Activated CD8-positive, alpha-beta memory T cell treated with anti-CD3 and anti-CD28 coated beads, Interleukin-2, amount 10 ng/mL, durations not matched to agents 7 days and 5 days (primary cell): ENCODE measurements at regions not wholly inside any gene's neighbourhood (a gene's known extent, or its start where the extent isn't known, plus 50 kb on each side); places are given as distances from the start of the nearest gene placed in this dataset.
"Not testable (repeated sequence)": the region's sequence is repeated elsewhere in the genome, so short reads cannot be mapped to it uniquely, and the experiment has no call there.

Source experiments
- ATAC-seq: fragments of 150-1000 bp; cut with Tn5 transposase; one replicate; pipeline ENCODE4 v1.10.0; 2021; ENCODE audit warnings: moderate library complexity
- CTCF ChIA-PET: fragments of 350-600 bp; sonication (Branson Sonifier 250); formaldehyde crosslinking; loops from one replicate; lab custom pipeline; 2021; ENCODE audit warnings: antibody characterized with exemption; lab: Charles Lee
- DNase-seq: peaks from one replicate; pipeline ENCODE4 v3.0.0-alpha.2; 2020
- H3K27ac Mint-ChIP-seq: one replicate; pipeline ENCODE4 v1.8.0; 2021; ENCODE audit warnings: mild to moderate bottlenecking, mixed read lengths
- H3K27me3 Mint-ChIP-seq: one replicate; pipeline ENCODE4 v1.8.0; 2021; ENCODE audit warnings: mixed read lengths
- H3K36me3 Mint-ChIP-seq: one replicate; pipeline ENCODE4 v1.8.0; 2021; ENCODE audit warnings: mild to moderate bottlenecking, mixed read lengths
- H3K4me1 Mint-ChIP-seq: one replicate; pipeline ENCODE4 v1.8.0; 2021; ENCODE audit warnings: mixed read lengths
- H3K4me3 Mint-ChIP-seq: one replicate; pipeline ENCODE4 v1.8.0; 2021; ENCODE audit warnings: mild to moderate bottlenecking, moderate library complexity, mixed read lengths
- H3K9me3 Mint-ChIP-seq: one replicate; pipeline ENCODE4 v1.8.0; 2022; ENCODE audit warnings: low read depth, mixed read lengths

- DNase-seq (no peak), ATAC-seq (no peak)
- CTCF ChIA-PET = no interaction called here
- Mint-ChIP-seq H3K9me3 (no peaks in the 10 kb centered on the region), H3K27ac (no peak overlapping the region), H3K36me3 (no peaks in the 10 kb centered on the region), H3K4me3 (no peak overlapping the region), H3K27me3 (no peaks in the 10 kb centered on the region), H3K4me1 (no peaks in the 10 kb centered on the region)
Observed at GRCh38 chr5:38134810-38135209, 123.5 kb upstream of the EGFLAM start.

DNA sequence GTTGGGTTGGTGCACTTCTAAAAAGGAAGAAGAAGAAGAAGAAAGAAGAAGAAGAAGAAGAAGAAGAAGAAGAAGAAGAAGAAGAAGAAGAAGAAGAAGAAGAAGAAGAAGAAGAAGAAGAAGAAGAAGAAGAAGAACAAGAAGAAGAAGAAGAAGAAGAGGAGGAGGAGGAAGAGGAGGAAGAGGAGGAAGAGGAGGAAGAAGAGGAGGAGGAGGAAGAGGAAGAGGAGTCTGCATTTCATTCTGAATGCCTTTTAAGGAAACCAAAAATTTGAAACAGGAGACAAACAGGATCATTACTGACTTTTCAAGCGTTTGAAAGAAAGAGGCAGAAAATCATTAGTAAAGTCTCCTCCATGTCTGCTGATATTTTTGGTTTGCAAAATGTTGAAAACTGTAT lies 124.1 kb upstream of the EGFLAM start:
- ATAC-seq, H3K4me1 Mint-ChIP-seq, H3K27me3 Mint-ChIP-seq, H3K27ac Mint-ChIP-seq, H3K9me3 Mint-ChIP-seq, H3K4me3 Mint-ChIP-seq, DNase-seq, H3K36me3 Mint-ChIP-seq, CTCF ChIA-PET: not testable (repeated sequence)

DNA sequence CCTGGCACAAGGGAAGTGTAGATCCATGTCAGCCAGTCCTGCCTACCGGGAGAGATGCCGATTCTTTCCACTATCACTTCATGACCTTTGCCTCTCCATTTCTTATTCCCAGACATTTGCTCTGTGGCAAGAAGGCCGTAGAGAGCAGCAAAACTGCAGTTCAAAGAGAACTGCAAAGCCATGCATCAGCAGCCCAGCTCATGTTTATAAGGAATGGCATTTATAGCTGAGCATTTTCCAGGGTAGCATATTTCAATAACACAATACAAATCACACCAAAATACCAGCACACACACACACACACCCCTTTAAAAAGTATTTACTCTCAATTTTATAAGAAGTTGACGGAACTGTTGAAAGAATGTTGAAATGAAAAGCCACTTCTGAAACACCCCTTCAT lies 126.7 kb upstream of the EGFLAM start:
- no peak for DNase-seq
- CTCF ChIA-PET = no interaction called here
- no peak overlapping the region for H3K4me3 Mint-ChIP-seq
- no peaks in the 10 kb centered on the region for H3K27me3 Mint-ChIP-seq
- ATAC-seq = no peak
- H3K9me3 Mint-ChIP-seq = no peaks in the 10 kb centered on the region
- no peaks in the 10 kb centered on the region for H3K36me3 Mint-ChIP-seq
- no peak overlapping the region for H3K27ac Mint-ChIP-seq
- H3K4me1 Mint-ChIP-seq = no peaks in the 10 kb centered on the region

DNA sequence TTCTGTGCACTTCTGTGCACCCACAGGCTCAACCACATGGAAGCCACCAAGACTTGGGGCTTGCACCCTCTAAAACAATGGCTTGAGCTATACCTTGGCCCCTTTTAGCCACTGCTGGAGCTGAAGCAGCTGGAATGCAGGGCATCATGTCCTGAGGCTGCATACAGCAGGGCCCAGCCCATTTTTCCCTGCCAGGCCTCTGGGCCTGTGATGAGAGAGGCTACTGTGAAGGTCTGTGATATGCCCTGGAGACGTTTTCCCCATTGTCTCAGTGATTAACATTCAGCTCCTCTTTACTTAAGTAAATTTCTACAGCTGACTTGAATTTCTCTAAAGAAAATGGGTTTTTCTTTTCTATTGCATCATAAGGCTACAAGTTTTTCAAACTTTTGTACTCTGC lies 134.0 kb upstream of the EGFLAM start:
- Mint-ChIP-seq H3K4me3 (no peak overlapping the region), H3K36me3 (no peaks in the 10 kb centered on the region), H3K27ac (no peak overlapping the region), H3K27me3 (peaks cover 2% of the 10 kb centered on the region), H3K4me1 (peaks cover 3% of the 10 kb centered on the region), H3K9me3 (no peaks in the 10 kb centered on the region)
- CTCF ChIA-PET = no interaction called here
- DNase-seq = no peak
- ATAC-seq = no peak

- CTCF ChIA-PET = no interaction called here
- peaks cover 3% of the 10 kb centered on the region for H3K4me1 Mint-ChIP-seq
- peaks cover 5% of the 10 kb centered on the region for H3K27me3 Mint-ChIP-seq
- ATAC-seq (no peak), DNase-seq (no peak)
- H3K27ac Mint-ChIP-seq = no peak overlapping the region
- no peaks in the 10 kb centered on the region for H3K9me3 Mint-ChIP-seq
- H3K36me3 Mint-ChIP-seq = no peaks in the 10 kb centered on the region
- no peak overlapping the region for H3K4me3 Mint-ChIP-seq
Observed at GRCh38 chr5:38121420-38121819, 136.9 kb upstream of the EGFLAM start.

DNA sequence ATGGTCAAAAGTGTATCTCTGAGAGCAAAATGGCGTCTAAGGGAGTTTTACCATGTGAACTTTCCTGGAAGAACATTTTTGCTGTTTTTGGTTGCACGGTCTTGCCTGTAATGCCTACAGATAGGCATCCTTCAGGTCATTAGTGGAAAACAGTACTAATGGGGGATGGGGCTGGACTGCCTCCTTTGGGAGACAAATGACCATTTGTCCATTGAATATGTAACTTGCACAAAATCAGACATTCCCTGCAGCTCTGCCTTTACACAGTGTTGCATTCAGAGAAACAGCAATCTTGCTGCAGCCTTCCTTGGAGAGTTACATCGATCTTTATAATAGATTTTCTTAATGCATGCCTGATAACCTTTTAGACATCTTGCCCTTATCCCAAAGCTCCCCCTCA lies 138.5 kb upstream of the EGFLAM start:
- no peak for DNase-seq
- Mint-ChIP-seq H3K9me3 (no peaks in the 10 kb centered on the region), H3K4me1 (peaks cover 3% of the 10 kb centered on the region), H3K27ac (no peak overlapping the region), H3K36me3 (no peaks in the 10 kb centered on the region), H3K27me3 (peaks cover 5% of the 10 kb centered on the region), H3K4me3 (no peak overlapping the region)
- ATAC-seq = no peak
- CTCF ChIA-PET = no interaction called here

GRCh38 chr5:38117784-38118479 lies 140.4 kb upstream of the EGFLAM start:
- ATAC-seq (no peak), DNase-seq (no peak)
- Mint-ChIP-seq H3K4me1 (peaks cover 3% of the 10 kb centered on the region), H3K27me3 (peaks cover 5% of the 10 kb centered on the region), H3K4me3 (no peak overlapping the region), H3K9me3 (no peaks in the 10 kb centered on the region), H3K36me3 (no peaks in the 10 kb centered on the region), H3K27ac (no peak overlapping the region)
- CTCF ChIA-PET = interaction anchor here (0.8 kb wide), 1 partner anchor 10 kb away, joined by 3 read pairs; no protein-coding TSS in a partner anchor

DNA sequence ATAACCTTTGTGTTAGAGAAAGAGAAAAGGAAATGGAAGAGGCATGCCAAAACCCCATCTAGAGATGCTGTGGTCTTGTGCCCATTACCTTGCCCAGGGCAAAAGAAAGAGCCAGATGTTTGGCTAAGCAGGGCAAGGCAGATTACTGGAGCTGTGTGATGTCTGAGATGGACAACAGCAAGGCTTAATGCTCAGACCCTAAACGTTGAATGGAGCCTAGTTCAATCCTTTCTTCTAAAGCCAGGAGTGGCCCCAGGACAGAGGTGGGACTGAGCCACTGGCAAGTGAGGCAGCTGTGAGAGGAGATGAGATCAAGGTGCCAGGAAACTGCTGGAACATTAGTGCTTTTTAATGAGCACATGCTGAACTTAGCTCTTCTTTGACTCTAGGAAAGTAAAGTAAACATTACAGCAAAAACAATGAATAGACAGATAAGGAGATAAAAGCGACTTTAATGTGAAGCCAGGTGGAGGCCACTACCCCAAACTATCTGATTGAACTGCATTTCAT lies 143.0 kb upstream of the EGFLAM start:
- no peaks in the 10 kb centered on the region for H3K9me3 Mint-ChIP-seq
- DNase-seq (no peak), ATAC-seq (no peak)
- H3K27ac Mint-ChIP-seq = no peak overlapping the region
- H3K4me1 Mint-ChIP-seq = no peaks in the 10 kb centered on the region
- peaks cover 3% of the 10 kb centered on the region for H3K27me3 Mint-ChIP-seq
- no peaks in the 10 kb centered on the region for H3K36me3 Mint-ChIP-seq
- H3K4me3 Mint-ChIP-seq = no peak overlapping the region
- CTCF ChIA-PET = no interaction called here

- CTCF ChIA-PET = no interaction called here
Observed at GRCh38 chr5:38113880-38114279, 144.5 kb upstream of the EGFLAM start.

DNA sequence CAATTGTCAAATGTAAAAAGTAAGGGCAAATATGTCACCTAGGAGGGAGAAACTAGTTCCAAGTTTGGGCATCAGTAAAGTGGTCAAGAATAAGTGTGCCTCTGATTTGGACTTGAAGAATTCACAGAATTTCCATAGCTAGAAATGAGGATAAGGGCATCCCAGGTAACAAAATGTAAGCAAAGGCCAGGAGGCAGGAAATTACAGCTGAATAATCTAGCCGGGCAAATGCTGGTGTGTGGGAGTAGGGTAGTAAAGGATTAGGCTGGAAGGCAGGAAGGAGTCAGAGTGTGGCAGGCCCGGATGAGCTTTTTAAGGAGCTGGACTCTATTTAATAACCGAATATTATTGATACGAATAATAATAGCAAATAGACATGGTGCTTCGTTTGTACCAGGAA lies 144.9 kb upstream of the EGFLAM start:
- no peak for DNase-seq
- Mint-ChIP-seq H3K27me3 (peaks cover 3% of the 10 kb centered on the region), H3K36me3 (no peaks in the 10 kb centered on the region), H3K4me3 (no peak overlapping the region), H3K9me3 (no peaks in the 10 kb centered on the region), H3K4me1 (no peaks in the 10 kb centered on the region), H3K27ac (no peak overlapping the region)
- ATAC-seq = no peak
- CTCF ChIA-PET = no interaction called here

More at GRCh38 chr5:38113880-38114279, 144.5 kb upstream of the EGFLAM start:
- no peaks in the 10 kb centered on the region for H3K9me3 Mint-ChIP-seq
- no peak overlapping the region for H3K4me3 Mint-ChIP-seq
- H3K27ac Mint-ChIP-seq = no peak overlapping the region
- ATAC-seq (no peak), DNase-seq (no peak)
- no peaks in the 10 kb centered on the region for H3K36me3 Mint-ChIP-seq
- H3K4me1 Mint-ChIP-seq = no peaks in the 10 kb centered on the region
- H3K27me3 Mint-ChIP-seq = peaks cover 3% of the 10 kb centered on the region

DNA sequence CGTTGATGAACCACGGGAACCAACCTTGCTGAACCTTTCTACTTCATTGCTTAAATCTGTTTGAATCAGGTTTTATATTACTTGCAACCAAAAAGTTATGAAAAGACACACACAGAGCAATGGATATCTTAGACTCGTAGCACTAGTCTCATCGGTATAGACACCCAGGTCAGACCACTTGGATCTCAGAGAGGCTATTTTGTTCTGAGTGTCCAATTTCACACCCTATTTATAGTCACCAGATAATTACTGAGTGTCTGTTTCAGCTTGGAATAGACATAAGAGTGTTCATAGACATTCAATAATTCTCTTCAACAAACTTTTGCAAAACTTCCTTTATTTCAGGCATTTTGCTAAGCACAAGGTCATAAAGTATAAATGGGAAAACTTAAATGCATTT lies 145.4 kb upstream of the EGFLAM start:
- Mint-ChIP-seq H3K4me3 (no peak overlapping the region), H3K9me3 (no peaks in the 10 kb centered on the region)
- CTCF ChIA-PET = interaction anchor here (1.0 kb wide), 1 partner anchor 28 kb away, joined by 3 read pairs; no protein-coding TSS in a partner anchor

DNA sequence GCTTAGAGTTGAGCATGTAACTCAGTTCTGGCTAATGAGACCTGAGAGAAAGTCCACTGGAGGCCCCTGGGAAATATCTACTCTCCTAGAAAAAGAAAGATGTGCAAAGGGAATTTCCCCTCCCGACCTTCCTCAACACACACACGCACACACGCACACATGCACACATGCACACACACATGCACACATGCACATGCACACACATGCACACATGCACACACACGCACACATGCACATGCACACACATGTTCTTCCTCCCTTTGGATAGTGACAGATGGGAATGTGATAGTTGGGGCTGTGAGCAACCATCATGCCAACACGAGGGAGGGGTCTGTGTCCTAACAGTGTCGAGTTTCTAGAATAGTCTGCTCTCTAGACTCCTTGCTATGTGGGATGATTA lies 148.2 kb upstream of the EGFLAM start:
- CTCF ChIA-PET = interaction anchor here (0.6 kb wide), 1 partner anchor 179 kb away, joined by 3 read pairs; no protein-coding TSS in a partner anchor
- H3K4me3 Mint-ChIP-seq = no peak overlapping the region
- no peaks in the 10 kb centered on the region for H3K36me3 Mint-ChIP-seq
- no peaks in the 10 kb centered on the region for H3K27me3 Mint-ChIP-seq
- ATAC-seq (no peak), DNase-seq (no peak)
- H3K9me3 Mint-ChIP-seq = no peaks in the 10 kb centered on the region
- H3K27ac Mint-ChIP-seq = no peak overlapping the region
- no peaks in the 10 kb centered on the region for H3K4me1 Mint-ChIP-seq

More for the DNA sequence above, 145.4 kb upstream of the EGFLAM start:
- Mint-ChIP-seq H3K4me1 (no peaks in the 10 kb centered on the region), H3K36me3 (no peaks in the 10 kb centered on the region), H3K27me3 (no peaks in the 10 kb centered on the region), H3K27ac (no peak overlapping the region)
- ATAC-seq (no peak), DNase-seq (no peak)

DNA sequence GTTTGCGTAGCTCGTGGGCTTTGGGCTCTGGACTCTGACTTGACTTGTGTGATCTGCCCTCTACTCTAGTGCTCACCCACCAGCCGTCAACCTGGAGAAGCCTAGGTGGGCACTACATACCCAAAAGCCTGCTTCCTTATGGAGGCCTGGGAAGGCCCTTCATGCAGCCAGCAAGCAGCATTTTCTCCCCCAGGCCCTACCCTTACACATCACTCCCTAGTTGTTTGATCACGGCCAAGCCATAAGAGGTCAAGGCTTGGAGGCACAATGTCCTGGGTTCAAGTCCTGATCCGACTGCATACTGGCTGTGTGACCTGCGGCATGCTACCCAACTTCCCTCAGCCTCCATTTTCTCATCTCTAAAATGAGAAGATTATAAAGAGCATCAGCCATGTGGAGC lies 151.3 kb upstream of the EGFLAM start:
- Mint-ChIP-seq H3K4me3 (no peak overlapping the region), H3K27me3 (no peaks in the 10 kb centered on the region), H3K9me3 (no peaks in the 10 kb centered on the region), H3K36me3 (no peaks in the 10 kb centered on the region), H3K27ac (no peak overlapping the region), H3K4me1 (no peaks in the 10 kb centered on the region)
- DNase-seq (no peak), ATAC-seq (no peak)
- CTCF ChIA-PET = no interaction called here

- Mint-ChIP-seq H3K36me3 (no peaks in the 10 kb centered on the region), H3K4me3 (no peak overlapping the region), H3K27me3 (no peaks in the 10 kb centered on the region), H3K9me3 (no peaks in the 10 kb centered on the region), H3K27ac (no peak overlapping the region), H3K4me1 (no peaks in the 10 kb centered on the region)
- ATAC-seq (no peak), DNase-seq (no peak)
- CTCF ChIA-PET = no interaction called here
Observed at GRCh38 chr5:38105801-38106200, 152.6 kb upstream of the EGFLAM start.
